ENCODE measurements at regions not wholly inside any gene's neighbourhood (a gene's known extent, or its start where the extent isn't known, plus 50 kb on each side); places are given as distances from the start of the nearest gene placed in this dataset.

DNA sequence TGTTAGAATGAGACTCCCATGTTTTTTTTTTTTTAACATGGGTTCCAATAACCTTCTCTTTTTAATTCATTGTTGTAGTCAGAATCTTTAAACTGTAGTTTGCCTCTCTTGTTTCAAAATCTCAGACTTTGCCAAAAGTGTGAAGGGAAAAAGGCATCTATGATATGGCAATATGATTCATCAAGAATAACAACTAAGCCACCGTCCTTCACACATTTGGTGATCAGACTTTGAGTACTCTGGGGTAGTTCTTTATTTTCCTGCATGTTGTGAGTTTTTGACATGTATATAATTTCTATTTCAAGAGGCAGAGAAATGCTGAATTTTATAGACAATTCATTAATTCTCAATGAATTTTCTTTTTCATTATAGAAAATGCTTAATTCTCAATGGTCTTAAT, 53.5 kb upstream of the CERS6 start:
- TF ChIP-seq, protein P1, sequence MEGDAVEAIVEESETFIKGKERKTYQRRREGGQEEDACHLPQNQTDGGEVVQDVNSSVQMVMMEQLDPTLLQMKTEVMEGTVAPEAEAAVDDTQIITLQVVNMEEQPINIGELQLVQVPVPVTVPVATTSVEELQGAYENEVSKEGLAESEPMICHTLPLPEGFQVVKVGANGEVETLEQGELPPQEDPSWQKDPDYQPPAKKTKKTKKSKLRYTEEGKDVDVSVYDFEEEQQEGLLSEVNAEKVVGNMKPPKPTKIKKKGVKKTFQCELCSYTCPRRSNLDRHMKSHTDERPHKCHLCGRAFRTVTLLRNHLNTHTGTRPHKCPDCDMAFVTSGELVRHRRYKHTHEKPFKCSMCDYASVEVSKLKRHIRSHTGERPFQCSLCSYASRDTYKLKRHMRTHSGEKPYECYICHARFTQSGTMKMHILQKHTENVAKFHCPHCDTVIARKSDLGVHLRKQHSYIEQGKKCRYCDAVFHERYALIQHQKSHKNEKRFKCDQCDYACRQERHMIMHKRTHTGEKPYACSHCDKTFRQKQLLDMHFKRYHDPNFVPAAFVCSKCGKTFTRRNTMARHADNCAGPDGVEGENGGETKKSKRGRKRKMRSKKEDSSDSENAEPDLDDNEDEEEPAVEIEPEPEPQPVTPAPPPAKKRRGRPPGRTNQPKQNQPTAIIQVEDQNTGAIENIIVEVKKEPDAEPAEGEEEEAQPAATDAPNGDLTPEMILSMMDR (IDR thresholded peaks at IDR 0.05), result no peak
- TF ChIP-seq SIN3A (IDR thresholded peaks at IDR 0.05; ENCODE audit: borderline replicate concordance, insufficient read depth, low read depth, low read length) (no peak), TCF7L2 (IDR thresholded peaks at IDR 0.05; ENCODE audit: low read depth, low read length) (no peak), POLR2AphosphoS5 (IDR thresholded peaks at IDR 0.05; ENCODE audit: low read depth, low read length) (no peak)
- TF ChIP-seq, protein P2, sequence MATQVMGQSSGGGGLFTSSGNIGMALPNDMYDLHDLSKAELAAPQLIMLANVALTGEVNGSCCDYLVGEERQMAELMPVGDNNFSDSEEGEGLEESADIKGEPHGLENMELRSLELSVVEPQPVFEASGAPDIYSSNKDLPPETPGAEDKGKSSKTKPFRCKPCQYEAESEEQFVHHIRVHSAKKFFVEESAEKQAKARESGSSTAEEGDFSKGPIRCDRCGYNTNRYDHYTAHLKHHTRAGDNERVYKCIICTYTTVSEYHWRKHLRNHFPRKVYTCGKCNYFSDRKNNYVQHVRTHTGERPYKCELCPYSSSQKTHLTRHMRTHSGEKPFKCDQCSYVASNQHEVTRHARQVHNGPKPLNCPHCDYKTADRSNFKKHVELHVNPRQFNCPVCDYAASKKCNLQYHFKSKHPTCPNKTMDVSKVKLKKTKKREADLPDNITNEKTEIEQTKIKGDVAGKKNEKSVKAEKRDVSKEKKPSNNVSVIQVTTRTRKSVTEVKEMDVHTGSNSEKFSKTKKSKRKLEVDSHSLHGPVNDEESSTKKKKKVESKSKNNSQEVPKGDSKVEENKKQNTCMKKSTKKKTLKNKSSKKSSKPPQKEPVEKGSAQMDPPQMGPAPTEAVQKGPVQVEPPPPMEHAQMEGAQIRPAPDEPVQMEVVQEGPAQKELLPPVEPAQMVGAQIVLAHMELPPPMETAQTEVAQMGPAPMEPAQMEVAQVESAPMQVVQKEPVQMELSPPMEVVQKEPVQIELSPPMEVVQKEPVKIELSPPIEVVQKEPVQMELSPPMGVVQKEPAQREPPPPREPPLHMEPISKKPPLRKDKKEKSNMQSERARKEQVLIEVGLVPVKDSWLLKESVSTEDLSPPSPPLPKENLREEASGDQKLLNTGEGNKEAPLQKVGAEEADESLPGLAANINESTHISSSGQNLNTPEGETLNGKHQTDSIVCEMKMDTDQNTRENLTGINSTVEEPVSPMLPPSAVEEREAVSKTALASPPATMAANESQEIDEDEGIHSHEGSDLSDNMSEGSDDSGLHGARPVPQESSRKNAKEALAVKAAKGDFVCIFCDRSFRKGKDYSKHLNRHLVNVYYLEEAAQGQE (IDR thresholded peaks at IDR 0.05; ENCODE audit: insufficient read depth in 1 of 2, low read depth in 2 of 2, low read length in 1 of 2), result no peak

All from Panc1 (cell line).